GM12865 (cell line): ENCODE measurements at regions not wholly inside any gene's neighbourhood (a gene's known extent, or its start where the extent isn't known, plus 50 kb on each side); places are given as distances from the start of the nearest gene placed in this dataset.
"Not testable (repeated sequence)": the region's sequence is repeated elsewhere in the genome, so short reads cannot be mapped to it uniquely, and the experiment has no call there.

Source experiments
- DNase-seq: peaks from one replicate; pipeline ENCODE4 v3.0.0; 2010; ENCODE audit warnings: low read depth
- H3K4me3 ChIP-seq: 2 replicates; pipeline ENCODE4 v1.5.1; 2011; ENCODE audit warnings: mild to moderate bottlenecking, low read depth, low read length, control low read depth
- CTCF ChIP-seq: IDR thresholded peaks from 2 replicates; pipeline ENCODE4 v1.5.1; 2011; ENCODE audit warnings: low read length, control low read depth, low read depth, inconsistent platforms; ENCODE audit not compliant: insufficient read depth; ENCODE audit errors: missing control alignments

GRCh38 chr5:91244380-91245073, 138.6 kb downstream of the ARRDC3 start:
- no peak for DNase-seq
- no peak overlapping the region for H3K4me3 ChIP-seq
- no peak for TF ChIP-seq CTCF

- TF ChIP-seq CTCF, result no peak
- DNase-seq, result no peak
- no peak overlapping the region for H3K4me3 ChIP-seq
Observed at GRCh38 chr5:91243852-91244251, 139.3 kb downstream of the ARRDC3 start.

GRCh38 chr5:91243286-91243685, 139.8 kb downstream of the ARRDC3 start:
- TF ChIP-seq CTCF, result no peak
- DNase-seq, result no peak
- no peak overlapping the region for H3K4me3 ChIP-seq

GRCh38 chr5:91241460-91241859, 141.7 kb downstream of the ARRDC3 start:
- not testable (repeated sequence) for DNase-seq, H3K4me3 ChIP-seq

- TF ChIP-seq CTCF, result no peak
- no peak for DNase-seq
- no peak overlapping the region for H3K4me3 ChIP-seq
Observed at GRCh38 chr5:91240175-91240574, 142.9 kb downstream of the ARRDC3 start.

- no peak for DNase-seq
Observed at GRCh38 chr5:91235271-91235694, 147.8 kb downstream of the ARRDC3 start.

GRCh38 chr5:91232523-91232922, 150.6 kb downstream of the ARRDC3 start:
- TF ChIP-seq CTCF, result no peak
- DNase-seq, result no peak
- no peak overlapping the region for H3K4me3 ChIP-seq

More at GRCh38 chr5:91235271-91235694, 147.8 kb downstream of the ARRDC3 start:
- H3K4me3 ChIP-seq, result no peak overlapping the region
- no peak for TF ChIP-seq CTCF
